GM19463 (cell line): ENCODE measurements at regions not wholly inside any gene's neighbourhood (a gene's known extent, or its start where the extent isn't known, plus 50 kb on each side); places are given as distances from the start of the nearest gene placed in this dataset.
"Not testable (repeated sequence)": the region's sequence is repeated elsewhere in the genome, so short reads cannot be mapped to it uniquely, and the experiment has no call there.

Experiments used
- ATAC-seq: cut with Tn5 transposase; IDR thresholded peaks from one replicate; pipeline ENCODE4 v1.9.1; 2021; ENCODE audit warnings: mild to moderate bottlenecking, moderate library complexity; ENCODE audit not compliant: unreplicated experiment

DNA sequence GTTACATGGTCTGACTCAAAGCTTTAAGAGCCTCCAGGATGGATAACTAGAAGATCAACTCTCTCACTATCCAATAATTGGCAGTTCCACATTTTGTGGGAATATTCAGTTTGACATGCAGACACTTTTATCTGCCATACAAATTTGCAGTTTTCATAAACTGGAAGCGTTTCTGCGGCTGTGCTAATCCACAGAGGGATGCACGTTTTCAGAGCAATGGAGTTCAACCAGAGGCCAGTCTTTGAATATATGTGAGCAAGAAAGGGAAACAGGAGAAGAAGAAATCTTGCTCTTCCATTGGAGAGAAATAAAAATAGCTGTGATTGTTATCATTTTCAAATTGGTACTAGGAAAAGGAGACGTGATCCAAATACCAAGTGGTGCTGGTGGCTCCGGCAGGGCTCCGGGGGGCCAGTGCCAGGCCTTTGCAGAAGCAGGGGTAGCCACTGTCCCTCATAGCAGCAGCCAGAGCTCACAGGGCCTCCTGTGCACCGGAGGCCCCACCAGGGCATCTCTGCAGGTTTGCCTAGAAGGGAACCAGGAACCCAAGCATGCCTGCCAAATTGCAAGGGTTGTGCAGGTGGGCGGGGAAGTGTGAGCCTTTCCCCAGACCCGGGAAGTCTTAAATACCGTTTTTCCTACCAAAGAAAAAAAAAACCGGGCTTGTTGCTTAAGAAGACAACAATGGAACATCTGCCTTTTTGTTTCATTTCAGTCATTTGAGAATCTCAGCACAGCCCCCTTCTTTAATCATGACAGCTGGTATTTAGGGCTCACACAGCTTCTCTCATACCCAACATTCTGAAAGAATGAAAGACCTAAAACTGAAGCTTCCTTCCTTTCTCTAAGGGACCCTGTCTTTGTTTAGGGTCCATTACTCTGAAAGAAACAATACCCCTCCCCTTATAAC lies 791.1 kb upstream of the SOX11 start:
- no peak for ATAC-seq

DNA sequence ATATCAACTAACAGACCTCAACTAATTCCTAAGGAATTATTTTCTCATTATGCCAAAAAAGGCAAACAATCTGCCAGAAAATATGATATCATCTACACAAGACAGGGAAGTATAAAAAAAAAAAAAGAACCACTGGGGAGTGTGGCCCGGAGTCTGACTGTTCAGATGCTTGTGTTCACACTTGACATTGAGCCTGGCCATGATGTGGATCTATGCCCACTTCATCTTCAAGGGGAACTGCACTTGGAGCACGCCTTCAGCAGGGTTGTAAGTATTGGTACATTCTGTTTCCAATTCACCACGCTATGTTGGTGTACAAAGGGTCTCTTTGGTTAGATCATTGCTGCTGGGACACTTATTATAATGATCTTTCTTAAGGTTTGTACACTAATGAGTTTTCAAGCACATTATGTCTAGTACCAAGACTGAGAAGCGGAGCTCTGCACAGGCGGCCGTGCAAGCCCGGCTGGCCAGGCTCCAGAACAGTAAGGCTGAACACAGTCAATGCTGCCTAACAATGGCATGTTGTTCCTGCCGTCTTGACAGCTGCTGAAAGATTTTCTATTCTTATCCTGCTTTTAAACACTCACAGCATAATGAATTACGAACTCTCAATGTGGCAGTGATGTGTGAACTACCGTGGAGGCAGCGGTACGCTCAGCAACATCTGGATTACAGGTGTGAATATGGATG lies 788.4 kb upstream of the SOX11 start:
- no peak for ATAC-seq

DNA sequence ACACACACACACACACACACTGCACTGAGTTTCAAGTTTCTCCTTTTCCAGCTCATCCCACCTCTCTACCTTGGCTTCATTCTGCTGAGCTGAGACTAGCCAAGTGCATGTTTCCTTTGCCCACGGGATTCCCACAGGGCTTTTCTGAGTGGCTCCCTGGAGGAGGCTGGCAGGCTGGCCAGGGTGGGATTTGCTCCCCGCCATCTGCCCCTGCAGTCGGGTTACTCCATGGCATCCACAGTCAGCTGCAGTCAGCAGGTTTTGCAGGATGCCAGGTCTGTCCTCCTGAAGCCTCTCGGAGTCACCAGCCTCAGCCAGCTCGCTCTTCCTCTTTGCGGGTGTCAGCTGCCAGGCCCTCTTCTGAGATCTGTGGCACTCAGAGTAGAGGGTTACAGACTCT lies 783.7 kb upstream of the SOX11 start:
- no peak for ATAC-seq

DNA sequence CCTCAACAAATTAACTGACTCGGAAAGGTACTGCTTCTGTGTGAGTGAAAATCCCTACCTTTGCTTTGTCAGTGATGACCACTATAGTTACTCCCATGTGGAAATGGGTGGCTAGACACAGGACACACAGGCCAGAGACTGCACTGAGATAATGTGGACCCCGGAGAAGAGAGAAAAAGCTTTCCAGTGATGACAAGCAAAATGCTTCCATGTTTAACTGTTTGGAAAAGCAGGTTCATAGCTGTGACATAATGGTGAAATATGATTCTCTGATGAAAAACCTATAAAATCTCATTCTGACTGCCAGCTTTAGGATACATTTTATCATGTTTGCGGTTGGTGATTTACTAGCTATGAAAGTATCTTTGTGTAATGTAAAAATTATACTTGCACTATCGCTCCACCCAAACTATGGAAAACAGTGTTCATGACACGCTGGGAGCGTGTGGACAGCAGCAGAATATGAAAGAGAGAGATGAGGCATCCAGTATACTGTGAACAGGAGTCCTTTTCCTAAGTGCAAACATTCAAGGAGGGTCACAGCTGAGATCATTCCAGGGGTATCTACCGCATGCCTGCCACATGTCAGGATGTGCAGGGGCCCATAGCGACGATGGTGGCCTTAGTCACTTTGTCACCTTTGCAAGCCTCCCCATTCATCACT lies 782.7 kb upstream of the SOX11 start:
- no peak for ATAC-seq

DNA sequence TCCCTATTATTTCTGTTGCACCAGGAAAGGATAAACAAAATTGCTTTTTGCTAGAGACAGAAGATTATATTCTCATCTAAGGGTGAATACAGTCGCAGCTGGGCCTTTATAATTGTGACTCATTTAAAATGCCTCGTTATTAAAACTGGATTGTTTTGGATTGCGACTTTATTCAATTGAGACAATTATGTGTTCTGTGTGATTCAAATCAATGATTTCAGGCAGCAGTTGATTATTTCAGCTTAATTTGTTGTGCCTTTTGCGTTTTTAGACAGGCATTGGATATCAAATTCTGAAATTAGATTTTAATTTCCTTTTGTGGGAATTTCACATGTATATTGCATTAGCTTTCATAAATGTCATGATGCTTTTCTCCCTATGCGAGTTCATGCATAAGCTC lies 778.1 kb upstream of the SOX11 start:
- no peak for ATAC-seq

DNA sequence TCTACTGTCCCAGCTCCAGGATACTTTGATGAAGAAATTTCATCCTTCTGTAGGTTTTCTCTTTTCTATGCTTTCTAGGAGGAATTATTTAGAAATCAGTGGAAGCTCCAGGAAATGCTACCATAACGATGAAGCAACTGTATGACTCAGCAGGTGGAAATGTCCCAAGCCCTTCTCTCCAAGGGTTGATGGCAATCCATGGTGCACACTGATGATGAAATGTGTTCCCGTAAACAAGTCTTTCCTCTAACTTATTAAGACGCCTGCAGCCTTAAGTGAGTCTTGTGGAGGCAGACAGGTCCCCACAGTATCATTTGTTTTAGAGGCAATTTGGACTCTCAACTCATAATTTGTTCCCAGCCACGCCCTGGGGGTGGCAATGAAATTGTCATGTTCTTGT lies 777.6 kb upstream of the SOX11 start:
- ATAC-seq, result no peak

DNA sequence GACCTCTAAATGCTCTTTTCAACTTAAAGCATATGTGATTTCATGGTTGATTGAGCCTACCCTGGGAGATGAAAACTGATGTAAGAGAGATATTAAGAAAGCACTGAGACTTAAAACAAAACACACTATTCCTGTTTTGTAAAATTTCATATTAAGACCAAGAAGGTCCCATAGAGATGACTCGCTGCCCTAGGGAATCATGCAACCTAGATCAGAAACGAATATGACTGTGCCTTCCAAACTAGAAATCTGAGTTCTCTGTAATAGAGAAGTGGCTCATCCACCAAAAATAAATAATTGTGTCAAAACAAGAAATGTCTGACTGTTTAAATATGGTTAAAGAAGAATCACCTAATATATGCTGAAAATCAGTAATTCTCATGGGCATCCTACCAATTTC lies 776.8 kb upstream of the SOX11 start:
- ATAC-seq, result no peak

DNA sequence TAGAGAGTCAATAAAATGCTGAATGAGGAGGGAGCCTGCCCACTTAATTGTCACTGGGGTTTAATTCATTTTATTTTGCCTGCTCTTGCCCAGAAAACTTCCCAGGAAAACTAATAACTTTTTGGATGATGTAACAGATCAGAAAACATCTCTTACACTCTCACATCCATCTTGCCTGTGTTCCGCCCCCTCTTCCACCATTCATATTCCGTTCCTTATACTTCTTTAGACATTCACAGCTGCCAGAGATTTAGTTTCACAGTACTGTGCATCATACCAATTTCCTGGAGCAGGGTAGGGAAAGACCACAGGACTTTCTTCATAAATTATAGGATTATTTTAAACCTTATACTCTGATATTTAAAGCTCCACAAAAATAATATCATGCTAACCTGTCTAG lies 776.1 kb upstream of the SOX11 start:
- no peak for ATAC-seq

DNA sequence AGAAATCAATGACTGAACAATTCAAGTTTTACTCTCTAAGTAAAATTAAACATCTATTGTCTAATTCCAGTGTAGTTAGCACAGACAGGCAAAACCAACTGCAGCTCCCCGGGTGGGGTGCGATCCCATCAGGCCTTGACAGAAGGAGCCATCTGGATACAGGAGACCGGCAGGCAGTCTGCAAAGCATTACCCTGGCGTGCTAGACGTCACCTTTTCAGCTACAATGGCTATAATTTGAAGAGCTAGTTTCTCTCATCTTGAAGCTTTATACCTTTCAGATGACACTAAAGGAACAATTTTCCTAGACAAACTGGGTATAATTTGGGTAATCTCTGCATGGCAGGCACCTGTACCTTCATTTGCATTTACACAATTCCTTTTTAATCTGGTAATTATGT lies 761.5 kb upstream of the SOX11 start:
- ATAC-seq, result no peak

DNA sequence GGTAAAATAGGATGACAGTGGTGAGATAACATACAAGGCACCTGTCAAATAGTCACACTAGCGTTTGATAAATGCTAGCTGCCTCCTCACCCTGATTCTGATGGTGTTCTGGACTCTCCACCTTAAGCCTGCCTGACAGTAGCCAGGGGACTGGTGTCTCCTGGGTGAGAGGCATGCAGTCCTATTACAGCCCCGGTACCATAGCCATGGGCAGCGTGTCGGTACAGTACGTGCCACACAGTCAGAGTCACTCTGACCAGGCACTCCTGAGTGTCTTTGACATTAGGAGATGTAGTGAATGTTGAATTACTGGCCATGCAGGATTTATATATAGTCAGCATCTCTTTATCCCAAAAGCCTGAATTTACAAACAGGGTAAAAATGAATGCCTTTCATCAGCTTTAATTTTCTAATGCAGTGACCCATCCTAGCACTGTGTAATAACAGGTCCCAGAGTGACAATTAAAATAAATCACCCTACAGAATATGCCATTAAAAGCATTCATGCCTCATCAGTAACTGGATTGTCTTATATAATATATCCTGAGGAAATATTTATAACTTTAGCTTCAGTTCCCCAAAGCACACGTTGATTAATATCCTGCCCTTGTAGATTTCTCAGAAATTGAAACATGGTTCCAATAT lies 760.3 kb upstream of the SOX11 start:
- no peak for ATAC-seq

DNA sequence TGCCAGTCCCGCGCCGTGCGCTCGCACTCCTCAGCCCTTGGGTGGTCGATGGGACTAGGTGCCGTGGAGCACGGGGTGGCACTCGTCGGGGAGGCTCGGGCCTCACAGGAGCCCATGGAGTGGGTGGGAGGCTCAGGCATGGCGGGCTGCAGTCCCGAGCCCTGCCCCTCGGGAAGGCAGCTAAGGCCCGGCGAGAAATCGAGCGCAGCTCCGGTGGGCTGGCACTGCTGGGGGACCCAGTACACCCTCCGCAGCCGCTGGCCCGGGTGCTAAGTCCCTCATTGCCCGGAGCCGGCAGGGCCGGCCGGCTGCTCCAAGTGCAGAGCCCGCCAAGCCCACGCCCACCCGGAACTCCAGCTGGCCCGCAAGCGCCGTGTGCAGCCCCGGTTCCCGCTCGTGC lies 756.9 kb upstream of the SOX11 start:
- not testable (repeated sequence) for ATAC-seq

DNA sequence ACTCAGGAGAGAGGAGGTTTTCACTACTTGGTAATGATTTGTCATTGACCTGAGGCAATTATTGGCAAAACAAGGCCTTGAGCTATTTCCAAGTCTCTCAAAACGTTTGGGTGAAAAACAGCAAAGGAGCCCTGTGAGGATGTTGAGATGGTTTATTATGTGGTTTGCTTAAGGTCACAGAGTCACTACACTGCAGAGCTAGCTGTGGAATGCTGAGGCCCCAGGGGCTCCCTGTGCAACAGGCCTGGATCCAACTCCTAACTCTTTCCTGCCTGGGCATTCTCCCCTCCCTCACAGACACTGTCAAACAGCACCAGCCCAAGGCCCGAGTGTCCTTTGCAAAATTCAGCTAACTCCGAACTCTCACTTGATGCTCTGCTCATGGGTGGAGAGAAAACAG lies 754.6 kb upstream of the SOX11 start:
- no peak for ATAC-seq

DNA sequence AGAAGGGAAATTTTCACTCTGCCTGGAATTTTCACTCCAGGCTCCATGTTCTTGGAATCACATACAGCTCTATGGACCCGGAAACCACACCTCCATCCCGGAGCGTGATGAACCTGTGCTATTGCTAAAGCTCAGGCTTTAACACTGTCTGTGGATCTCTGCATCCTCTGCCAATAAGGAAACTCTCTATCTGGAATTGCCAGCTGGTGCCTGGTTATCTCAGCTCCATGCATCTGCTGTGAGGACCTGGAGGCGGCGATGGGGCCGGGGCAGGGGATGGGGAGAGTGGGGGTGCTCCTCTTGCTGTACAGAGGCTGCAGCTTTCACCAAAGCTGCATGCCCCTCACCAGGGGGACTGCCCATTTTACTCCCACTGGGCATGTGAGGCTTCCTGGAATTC lies 754.0 kb upstream of the SOX11 start:
- ATAC-seq, result no peak

DNA sequence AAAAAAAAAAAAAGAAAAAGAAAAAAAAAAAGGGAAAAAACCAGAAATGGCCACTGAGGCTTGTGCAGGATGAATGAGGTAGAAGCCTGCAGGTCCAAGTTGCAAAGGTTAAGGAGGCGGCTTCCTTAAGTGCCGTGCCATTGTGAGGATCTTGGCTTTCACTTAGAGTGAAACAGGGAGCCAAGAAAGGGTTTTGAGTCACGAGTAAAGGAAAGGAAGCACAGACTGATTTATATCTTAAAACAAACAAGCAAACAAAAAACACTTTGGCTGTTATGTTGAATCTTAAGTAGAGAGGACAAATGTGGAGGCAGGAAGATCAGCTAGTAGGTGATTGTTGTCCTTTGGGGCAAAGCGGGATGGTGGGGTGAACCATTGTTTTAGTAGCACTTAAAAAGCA lies 749.7 kb upstream of the SOX11 start:
- ATAC-seq, result no peak

DNA sequence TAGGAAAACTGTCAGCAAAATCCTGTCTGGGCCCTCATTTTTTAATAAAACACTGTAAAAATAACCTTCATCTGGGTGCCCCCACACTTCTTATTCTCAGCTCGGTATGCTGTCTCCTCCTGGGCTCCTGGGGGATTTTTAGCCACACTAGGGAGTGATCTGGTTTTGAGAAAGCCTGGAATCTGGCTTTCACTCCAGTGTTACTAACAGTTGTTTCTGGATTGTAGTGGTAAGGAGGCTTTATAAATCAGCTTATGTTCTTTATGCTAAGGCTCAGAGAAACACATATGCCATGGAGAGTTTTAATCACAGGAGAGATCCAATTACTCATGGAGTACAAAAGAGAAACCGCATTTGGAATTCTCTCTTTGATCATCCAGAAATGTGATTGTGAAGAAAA lies 744.3 kb upstream of the SOX11 start:
- no peak for ATAC-seq

DNA sequence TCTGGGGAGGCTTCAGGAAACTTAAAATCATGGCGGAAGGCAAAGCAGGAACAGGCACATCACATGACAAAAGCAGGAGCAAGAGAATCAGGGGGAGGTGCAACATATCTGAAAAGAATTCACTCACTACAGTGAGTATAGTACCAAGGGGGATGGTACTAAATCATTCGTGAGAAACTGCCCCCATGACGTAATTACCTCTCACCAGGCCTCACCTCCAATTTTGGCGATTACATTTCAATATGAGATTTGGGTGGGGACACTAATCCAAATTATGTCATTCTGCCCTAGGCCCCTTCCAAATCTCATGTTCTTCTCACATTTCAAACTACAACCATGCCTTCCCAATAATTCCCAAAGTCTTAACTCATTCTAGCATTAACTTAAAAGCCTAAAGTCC lies 740.8 kb upstream of the SOX11 start:
- no peak for ATAC-seq

DNA sequence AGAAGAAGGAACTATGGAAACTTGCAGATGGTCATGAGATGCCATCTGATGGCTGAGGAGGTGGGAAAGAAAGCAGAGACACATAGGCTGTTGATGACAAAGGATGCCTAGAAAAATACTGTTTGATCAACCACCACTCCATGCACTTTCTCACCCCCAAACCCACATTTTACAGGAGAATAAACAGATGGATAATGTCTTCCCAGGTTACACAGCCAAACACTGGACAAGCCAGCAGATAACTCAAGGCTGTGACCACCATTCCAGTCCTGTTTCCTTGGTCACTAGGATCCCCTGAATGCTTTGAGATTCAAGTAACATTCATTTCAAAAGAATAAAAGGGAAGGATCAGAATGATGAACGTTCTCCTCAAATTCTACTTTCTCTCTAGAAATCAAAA lies 733.0 kb upstream of the SOX11 start:
- no peak for ATAC-seq

DNA sequence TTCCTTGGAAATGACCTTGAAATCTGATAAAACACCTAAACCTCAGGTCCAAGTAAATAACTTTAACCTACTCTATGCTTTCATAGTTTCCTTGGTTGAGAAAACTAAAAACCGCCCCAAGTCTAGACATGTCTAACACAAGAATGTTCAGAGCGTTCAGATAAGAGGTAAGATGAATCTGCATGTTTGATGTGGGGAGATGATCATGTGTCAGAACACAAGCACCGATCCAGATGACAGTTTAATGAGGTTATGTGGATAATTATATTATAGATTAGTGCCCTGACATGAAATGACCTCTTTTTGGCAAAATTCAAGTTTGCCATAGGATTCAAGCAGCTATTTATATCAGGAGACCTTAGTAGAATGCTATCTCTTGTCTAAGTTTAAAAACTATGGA lies 729.8 kb upstream of the SOX11 start:
- ATAC-seq, result no peak

DNA sequence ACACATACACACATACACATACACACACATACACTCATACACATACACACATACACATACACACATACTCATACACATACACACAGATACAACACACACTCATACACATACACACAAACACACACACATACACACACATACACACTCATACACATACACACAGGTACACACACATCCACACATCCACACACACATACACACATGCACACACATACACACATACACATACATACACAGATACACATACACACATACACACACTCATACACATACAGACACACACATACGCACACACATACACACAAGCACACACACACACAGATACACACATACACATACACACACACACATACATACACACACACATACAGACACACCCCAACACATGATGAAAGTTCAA lies 729.1 kb upstream of the SOX11 start:
- ATAC-seq, result no peak

DNA sequence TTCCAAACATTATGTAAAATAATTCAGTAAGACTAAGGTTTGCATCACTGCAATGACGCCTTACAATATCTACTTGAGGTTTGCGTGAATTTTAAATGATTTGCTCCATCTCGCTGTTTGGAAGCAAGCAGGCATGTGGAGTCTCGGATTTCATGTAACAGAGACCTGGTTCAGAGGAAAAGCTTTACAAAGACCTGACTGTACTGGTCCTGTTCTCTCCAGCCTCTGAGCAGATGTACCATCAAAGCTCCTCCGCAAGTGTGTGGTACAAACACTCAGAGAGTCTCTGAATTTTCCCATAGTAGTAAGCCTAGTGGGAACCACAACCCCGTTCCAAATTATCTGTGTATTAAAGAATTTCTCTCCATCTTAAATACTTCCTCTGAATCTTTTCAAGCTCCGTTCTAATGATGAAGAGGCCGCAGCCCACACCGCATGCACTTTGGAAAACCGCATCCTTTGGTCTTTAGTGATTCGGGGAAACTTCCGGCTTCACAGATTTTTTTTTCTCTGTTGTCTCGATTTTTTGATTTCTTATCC lies 728.1 kb upstream of the SOX11 start:
- no peak for ATAC-seq

DNA sequence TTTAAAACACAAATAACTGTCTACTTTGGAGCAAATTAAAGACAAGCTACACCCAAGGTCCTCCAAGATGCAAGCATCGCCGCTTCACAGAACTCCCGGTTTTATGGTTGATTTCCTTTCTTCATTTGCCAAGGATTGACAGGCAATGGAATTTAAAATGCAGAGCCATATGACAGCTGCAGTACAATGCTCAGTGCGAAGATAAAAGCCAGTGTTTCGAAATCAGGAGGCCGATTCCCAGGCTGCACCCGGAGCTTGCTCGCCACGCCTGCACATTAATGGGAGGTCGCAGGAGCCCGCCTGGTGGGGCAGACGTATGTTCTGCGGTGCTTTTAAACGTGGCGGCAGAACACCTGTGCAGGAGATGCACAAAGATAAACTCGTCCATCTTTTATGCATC lies 727.6 kb upstream of the SOX11 start:
- ATAC-seq, result no peak
